ENCODE measurements at regions not wholly inside any gene's neighbourhood (a gene's known extent, or its start where the extent isn't known, plus 50 kb on each side); places are given as distances from the start of the nearest gene placed in this dataset.

- TF ChIP-seq CTCF (IDR thresholded peaks at IDR 0.05) (no peak), POLR2AphosphoS5 (IDR thresholded peaks at IDR 0.05) (no peak)
Observed at GRCh38 chr15:98410328-98410727, 238.0 kb upstream of the IGF1R start.
